ENCODE measurements at regions not wholly inside any gene's neighbourhood (a gene's known extent, or its start where the extent isn't known, plus 50 kb on each side); places are given as distances from the start of the nearest gene placed in this dataset.
"Not testable (repeated sequence)": the region's sequence is repeated elsewhere in the genome, so short reads cannot be mapped to it uniquely, and the experiment has no call there.

DNA sequence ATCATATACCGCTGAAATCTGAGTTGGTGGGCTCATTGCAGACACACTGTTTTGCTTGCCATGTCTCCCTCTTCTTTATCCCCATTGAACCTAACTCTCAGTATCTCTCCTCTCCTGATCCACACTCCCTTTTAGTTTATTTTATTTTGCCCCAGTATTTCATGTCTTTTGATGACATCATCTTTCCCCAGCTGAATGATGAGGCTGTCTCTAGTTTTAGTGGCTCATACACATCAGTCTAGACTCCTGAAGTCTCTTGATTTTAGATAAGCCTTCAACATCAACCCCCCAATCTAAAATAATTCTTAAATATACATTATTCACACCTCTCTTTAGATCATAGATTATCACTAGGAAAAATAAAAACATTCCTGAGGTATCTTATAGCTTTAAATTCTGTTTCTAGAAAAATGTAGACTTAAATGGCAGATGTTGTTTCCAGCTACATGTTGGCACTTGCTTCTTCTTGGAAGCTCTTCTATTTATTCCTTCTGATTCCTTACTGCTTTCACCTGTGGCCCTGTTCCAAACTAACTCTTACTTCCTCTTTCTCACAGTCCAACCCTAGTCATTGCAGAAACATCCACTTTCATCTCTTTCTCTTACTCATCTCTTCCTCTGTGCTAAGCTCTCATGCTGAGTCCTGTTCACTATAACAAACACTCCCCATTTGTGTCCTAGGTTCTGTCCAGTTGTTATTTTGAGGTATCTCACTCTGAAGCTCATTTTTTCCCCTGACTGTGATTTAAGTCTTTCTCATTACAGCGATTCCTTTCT lies 191.9 kb upstream of the SLC35B3 start:
- peak in 1 of 2 donors; percentile 1 for DNase-seq (ENCODE audit: low read depth in 2 of 2)

GRCh38 chr6:8624665-8625064 lies 189.3 kb upstream of the SLC35B3 start:
- no peak for DNase-seq (ENCODE audit: low read depth in 2 of 2)

- no peak for DNase-seq (ENCODE audit: low read depth in 2 of 2)
Observed at GRCh38 chr6:8623441-8623840, 188.1 kb upstream of the SLC35B3 start.

DNA sequence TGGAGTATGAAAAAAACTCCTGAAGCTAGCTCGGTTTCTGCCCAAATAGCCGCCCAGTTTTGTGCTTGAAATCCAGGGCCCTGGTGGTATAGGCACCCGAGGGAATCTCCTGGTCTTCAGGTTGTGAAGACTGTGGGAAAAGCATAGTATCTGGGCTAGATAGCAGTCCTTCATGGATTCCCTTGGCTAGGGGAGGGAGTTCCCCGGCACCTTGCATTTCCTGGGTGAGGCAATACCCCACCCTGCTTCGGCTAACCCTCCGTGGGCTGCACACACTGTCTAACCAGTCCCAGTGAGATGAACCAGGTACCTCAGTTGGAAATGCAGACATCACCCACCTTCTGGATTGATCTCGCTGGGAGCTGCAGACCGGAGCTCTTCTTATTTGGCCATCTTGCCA lies 184.5 kb upstream of the SLC35B3 start:
- DNase-seq (ENCODE audit: low read depth in 2 of 2) = no peak

- not testable (repeated sequence) for DNase-seq (ENCODE audit: low read depth in 2 of 2)
Observed at GRCh38 chr6:8619408-8619807, 184.1 kb upstream of the SLC35B3 start.

DNA sequence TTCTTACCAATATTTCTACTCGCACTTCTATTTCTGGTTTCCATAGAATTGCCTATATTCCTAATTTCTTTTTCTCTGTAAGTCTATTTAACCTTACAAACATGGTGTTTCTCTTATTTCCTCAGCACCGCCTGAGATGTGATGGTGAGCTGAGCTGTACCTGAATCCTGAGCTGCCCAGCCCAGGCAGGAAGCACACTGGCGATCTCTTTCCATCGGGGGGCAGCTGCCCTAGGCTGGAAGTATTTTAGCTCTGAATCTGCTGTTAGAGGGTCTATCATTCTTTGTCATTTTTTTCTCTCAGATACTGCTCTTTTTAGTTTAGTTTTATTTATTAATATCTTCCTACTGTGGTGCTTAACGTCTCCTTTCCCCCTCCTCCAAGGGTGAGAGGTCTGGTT lies 173.4 kb upstream of the SLC35B3 start:
- no peak for DNase-seq (ENCODE audit: low read depth in 2 of 2)

- DNase-seq (ENCODE audit: low read depth in 2 of 2) = no peak
Observed at GRCh38 chr6:8589941-8590729, 154.8 kb upstream of the SLC35B3 start.

DNA sequence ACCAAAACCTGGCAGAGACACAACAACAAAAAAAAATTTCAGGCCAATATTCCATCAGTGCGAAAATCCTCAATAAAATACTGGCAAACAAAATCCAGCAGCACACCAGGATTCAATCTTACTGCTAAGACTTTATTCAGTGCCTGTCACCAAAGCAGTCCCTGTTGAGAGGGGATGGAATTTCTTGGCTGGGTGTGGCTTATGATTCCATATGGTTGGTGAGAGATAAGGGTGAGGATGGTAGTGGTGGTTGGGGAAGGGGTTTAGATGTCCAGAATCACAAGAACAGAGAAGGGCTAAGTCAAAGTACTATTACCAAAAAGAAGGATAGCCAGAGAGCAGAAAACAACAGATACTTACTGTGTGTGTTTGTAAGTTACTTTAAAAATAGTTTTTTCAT lies 152.8 kb upstream of the SLC35B3 start:
- no peak for DNase-seq (ENCODE audit: low read depth in 2 of 2)

GRCh38 chr6:8583291-8583690 lies 147.9 kb upstream of the SLC35B3 start:
- no peak for DNase-seq (ENCODE audit: low read depth in 2 of 2)

DNA sequence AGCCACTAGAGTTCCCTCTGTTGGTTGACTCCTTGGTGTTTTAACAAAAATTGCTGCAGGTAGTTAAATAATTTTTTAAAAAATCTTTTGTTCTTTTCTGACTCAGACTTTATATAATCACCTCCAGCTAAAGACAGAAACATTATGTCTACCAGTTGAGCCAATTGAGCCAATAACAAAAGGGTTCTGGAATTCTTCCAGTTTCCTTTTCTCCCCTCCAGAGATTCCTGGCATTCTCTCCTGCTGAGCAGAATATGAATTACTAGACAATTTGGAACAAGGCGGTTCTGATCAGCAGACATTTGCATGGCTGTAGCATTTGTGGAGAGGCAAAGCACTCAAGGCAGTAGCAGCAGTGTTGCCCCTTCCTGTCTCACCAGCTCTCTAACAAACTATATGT lies 144.0 kb upstream of the SLC35B3 start:
- DNase-seq (ENCODE audit: low read depth in 2 of 2) = no peak

DNA sequence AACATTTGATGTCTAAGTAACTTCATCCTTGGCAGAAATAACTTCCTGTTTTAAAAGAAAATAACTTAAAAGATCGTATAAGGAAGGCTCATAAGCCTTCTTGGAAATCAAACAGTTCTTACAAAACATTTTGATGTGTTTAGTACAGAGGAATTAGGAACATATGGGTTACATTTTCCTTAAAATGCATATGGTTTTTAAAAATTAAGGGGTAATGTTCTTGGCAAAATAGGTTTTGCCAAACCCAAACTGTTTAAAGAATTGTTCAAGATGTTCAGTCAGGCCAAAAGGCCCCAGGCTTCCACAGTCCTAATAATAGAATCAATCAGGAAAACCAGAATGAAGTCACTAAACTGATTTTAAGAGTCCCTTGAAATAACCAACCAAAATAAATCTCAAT lies 142.7 kb upstream of the SLC35B3 start:
- DNase-seq (ENCODE audit: low read depth in 2 of 2) = no peak

DNA sequence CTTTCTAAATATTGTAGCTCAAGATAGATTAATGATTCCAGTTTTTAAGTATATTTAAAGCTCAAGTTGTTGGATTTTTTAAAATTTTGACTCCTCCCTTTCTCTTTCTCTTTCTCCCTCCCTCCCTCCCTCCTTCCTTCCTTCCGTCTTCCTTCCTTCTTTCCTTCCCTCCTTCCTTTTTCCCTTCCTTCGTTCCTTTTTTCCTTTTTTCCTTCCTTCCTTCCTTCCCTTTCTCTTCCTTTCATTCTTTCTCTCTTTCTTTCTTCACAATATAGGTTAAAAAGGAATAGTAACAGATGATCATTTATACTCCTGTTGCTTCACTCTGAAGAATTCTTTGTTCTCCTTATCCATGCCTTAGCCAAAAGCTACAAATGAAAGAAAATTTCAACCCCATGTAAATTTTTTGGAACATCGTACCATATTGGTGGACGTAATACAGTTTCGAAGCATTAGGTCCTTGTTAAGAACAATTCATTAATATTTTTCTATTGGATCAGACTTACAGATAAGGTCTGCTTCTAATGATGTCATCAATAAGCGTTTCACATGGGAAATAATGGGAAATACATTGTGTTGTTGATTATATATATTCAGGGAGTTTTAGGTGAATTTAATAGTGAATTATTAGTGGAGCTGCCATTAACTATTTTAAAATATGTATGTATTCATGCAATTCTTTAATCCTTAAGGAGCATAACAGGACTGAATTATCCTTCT lies 139.6 kb upstream of the SLC35B3 start:
- DNase-seq (ENCODE audit: low read depth in 2 of 2) = no peak

DNA sequence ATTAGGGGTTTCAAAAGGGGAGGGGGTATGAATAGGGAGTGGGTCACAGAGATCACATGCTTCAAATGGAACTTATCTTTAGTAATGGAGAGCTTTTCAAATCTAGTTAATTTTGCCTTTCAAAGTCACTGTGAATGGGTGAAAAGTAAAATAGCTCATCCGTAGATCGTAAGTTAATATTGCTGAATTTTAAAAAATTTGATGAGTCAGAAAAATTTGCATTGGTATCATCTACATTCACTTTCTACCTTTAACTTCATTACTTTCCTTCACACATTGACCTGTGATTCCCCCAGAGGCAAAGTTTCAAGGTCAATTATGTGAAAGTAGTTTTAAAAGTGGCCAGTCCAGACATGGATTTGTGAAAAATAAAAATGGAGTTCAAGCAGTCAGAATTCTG lies 139.0 kb upstream of the SLC35B3 start:
- no peak for DNase-seq (ENCODE audit: low read depth in 2 of 2)

DNA sequence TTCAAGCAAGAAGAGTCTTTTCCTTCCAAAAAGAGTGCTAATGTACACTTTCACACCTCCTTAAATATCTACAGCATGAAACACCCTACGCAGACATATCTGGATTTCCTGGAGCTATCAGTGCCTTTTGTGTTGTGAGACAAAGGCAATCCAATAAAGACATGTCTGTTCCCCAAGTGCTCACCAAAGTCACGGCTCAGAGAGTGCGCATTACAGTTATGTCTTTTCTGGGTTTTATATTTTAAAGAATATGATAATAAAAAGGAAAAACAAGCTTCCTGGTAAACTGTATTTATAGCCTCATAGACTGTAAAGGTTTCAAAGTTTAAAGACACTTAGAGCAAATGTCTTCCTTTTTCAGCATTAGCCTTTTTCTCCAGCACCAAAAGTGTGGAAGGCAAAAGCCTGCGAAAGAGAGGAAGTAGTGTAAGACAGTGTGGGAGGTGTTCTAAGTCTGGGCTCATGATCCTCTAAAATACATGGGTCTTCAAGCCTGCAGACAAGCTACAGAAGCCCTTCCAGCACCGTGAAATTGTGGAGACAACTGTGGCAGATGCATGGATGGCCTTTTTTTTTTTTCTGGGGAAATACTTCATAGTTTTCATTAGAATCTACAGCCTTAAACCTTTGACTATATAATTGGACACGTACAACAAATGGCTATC lies 135.0 kb upstream of the SLC35B3 start:
- DNase-seq (ENCODE audit: low read depth in 2 of 2) = no peak

DNA sequence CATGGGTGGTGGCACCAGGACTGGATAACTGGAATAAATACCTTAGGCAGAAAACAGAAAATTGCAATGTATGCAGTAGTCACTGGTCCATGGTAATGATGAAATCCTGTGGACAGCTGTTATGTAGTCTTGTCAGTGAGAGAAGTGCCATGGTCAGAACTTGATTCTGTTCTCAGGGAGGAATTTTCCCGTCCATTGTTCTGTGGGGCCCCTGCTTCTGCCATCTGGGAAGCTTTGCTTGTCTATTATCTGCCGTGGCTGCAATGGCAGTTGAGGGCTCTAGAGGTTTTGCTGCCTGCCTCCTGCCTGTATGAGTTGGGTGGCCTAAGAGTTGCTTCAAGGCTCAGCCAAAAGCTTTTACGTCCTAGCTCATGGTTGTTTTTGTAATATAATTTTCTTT lies 126.8 kb upstream of the SLC35B3 start:
- DNase-seq (ENCODE audit: low read depth in 2 of 2) = no peak

DNA sequence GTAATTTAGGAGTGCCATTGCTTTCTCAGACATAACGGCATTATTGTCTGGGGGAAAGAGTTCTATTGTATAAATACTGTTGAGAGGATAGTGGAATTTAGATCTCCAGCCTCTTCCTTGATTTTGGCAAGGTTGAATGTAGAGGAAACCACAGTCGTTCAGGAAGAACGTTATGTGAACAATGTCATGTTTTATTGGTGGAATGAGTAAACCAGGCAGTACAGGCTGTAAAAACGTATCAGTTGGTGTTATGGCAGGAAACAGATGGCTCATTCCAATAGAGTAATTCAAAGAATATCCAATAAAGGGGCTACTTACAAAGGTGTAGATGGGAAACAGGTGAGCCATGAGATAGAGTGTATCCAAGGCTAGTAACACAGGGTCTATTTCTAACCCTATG lies 123.6 kb upstream of the SLC35B3 start:
- DNase-seq (ENCODE audit: low read depth in 2 of 2) = peak in 1 of 2 donors; percentile 2

GRCh38 chr6:8557014-8557748 lies 121.8 kb upstream of the SLC35B3 start:
- DNase-seq (ENCODE audit: low read depth in 2 of 2) = no peak

- DNase-seq (ENCODE audit: low read depth in 2 of 2) = peak in 1 of 2 donors; percentile 2
Observed at GRCh38 chr6:8556370-8557013, 121.1 kb upstream of the SLC35B3 start.

GRCh38 chr6:8551993-8552392 lies 116.6 kb upstream of the SLC35B3 start:
- DNase-seq (ENCODE audit: low read depth in 2 of 2) = no peak

- DNase-seq (ENCODE audit: low read depth in 2 of 2) = no peak
Observed at GRCh38 chr6:8551386-8551785, 116.0 kb upstream of the SLC35B3 start.

All from lung microvascular endothelial cell (primary cell).